ENCODE measurements at regions not wholly inside any gene's neighbourhood (a gene's known extent, or its start where the extent isn't known, plus 50 kb on each side); places are given as distances from the start of the nearest gene placed in this dataset.

GRCh38 chr6:126718600-126719327 lies 378.8 kb downstream of the CENPW start:
- TF ChIP-seq CTCF (IDR thresholded peaks at IDR 0.05; ENCODE audit: low read length) (no peak), EZH2 (optimal IDR thresholded peaks at IDR 0.05; ENCODE audit: low read depth, low read length) (no peak), EZH2phosphoT487 (IDR thresholded peaks at IDR 0.05; ENCODE audit: low read length) (no peak)
